HEK293 (cell line): ENCODE measurements at regions not wholly inside any gene's neighbourhood (a gene's known extent, or its start where the extent isn't known, plus 50 kb on each side); places are given as distances from the start of the nearest gene placed in this dataset.

Source experiments
- CTCF ChIA-PET: fragments of 350-600 bp; formaldehyde crosslinking; extraction: SDS; loops from one replicate; lab custom pipeline; 2021; ENCODE audit warnings: antibody characterized with exemption; lab: Yijun Ruan, JAX
- POLR2A ChIA-PET: fragments of 300-600 bp; formaldehyde crosslinking; extraction: SDS; loops from one replicate; lab custom pipeline; 2020; ENCODE audit warnings: antibody characterized with exemption, inconsistent platforms; lab: Yijun Ruan, JAX
- H3K27ac ChIP-seq: fragments of 200-500 bp; sonication (Bioruptor generic); 2 replicates; pipeline ENCODE4 v1.5.1; 2014; ENCODE audit warnings: low read depth, low read length, control low read depth, inconsistent platforms; ENCODE audit errors: extremely low read depth
- H3K36me3 ChIP-seq, 2 experiments: fragments of 200-500 bp in 1 of 2; sonication (Bioruptor generic) in 1 of 2; 1 replicate in 1 of 2; 2 replicates in 1 of 2; pipeline ENCODE4 v1.5.1; 2014 to 2017; ENCODE audit warnings: inconsistent platforms in 2 of 2, low read length in 2 of 2; ENCODE audit not compliant: control insufficient read depth in 2 of 2, insufficient read depth in 1 of 2
- H3K4me1 ChIP-seq: fragments of 200-500 bp; sonication (Bioruptor generic); 2 replicates; pipeline ENCODE4 v1.5.1; 2014; ENCODE audit warnings: mild to moderate bottlenecking, low read length, inconsistent platforms; ENCODE audit not compliant: control insufficient read depth, insufficient read depth
- H3K4me3 ChIP-seq: 2 replicates; pipeline ENCODE4 v1.5.1; 2011; ENCODE audit warnings: low read depth, mild to moderate bottlenecking, control low read depth, low read length, moderate library complexity
- H3K9me3 ChIP-seq: fragments of 200-500 bp; sonication (Bioruptor generic); 2 replicates; pipeline ENCODE4 v1.5.1; 2014; ENCODE audit warnings: low read depth, low read length, inconsistent platforms; ENCODE audit not compliant: control insufficient read depth, insufficient read depth
- GLIS1 ChIP-seq: fragments of 450-650 bp; formaldehyde crosslinking; IDR thresholded peaks from 2 replicates; pipeline ENCODE4 v1.5.1; 2016; ENCODE audit warnings: missing biosample characterization, missing genetic modification characterization
- KLF8 ChIP-seq: fragments of 450-650 bp; formaldehyde crosslinking; IDR thresholded peaks from 2 replicates; pipeline ENCODE4 v1.5.1; 2016; ENCODE audit warnings: missing biosample characterization, missing genetic modification characterization
- ZBTB7A ChIP-seq: fragments of 450-650 bp; formaldehyde crosslinking; IDR thresholded peaks from 2 replicates; pipeline ENCODE4 v1.5.1; 2016; ENCODE audit warnings: low read depth, missing biosample characterization, missing genetic modification characterization
- ZNF214 ChIP-seq: fragments of 450-650 bp; formaldehyde crosslinking; IDR thresholded peaks from 2 replicates; pipeline ENCODE4 v1.5.1; 2017; ENCODE audit warnings: missing biosample characterization, mild to moderate bottlenecking, missing genetic modification characterization, borderline replicate concordance
- ZNF266 ChIP-seq: fragments of 450-650 bp; formaldehyde crosslinking; IDR thresholded peaks from 2 replicates; pipeline ENCODE4 v1.5.1; 2016; ENCODE audit warnings: missing biosample characterization, missing genetic modification characterization, low read depth
- ZNF354C ChIP-seq: fragments of 450-650 bp; formaldehyde crosslinking; IDR thresholded peaks from 2 replicates; pipeline ENCODE4 v1.5.1; 2016; ENCODE audit warnings: missing biosample characterization, missing genetic modification characterization, low read depth, borderline replicate concordance
- ZNF596 ChIP-seq: fragments of 450-650 bp; IDR thresholded peaks from 2 replicates; pipeline ENCODE4 v1.5.0; 2018; ENCODE audit warnings: missing biosample characterization, mild to moderate bottlenecking, missing genetic modification characterization, moderate library complexity
- ZNF623 ChIP-seq: fragments of 450-650 bp; formaldehyde crosslinking; IDR thresholded peaks from 2 replicates; pipeline ENCODE4 v1.5.1; 2016; ENCODE audit warnings: missing biosample characterization, missing genetic modification characterization
- ZNF660 ChIP-seq: fragments of 450-650 bp; IDR thresholded peaks from 2 replicates; pipeline ENCODE4 v1.5.1; 2018; ENCODE audit warnings: missing biosample characterization, mild to moderate bottlenecking, missing genetic modification characterization
- ZNF830 ChIP-seq: fragments of 450-650 bp; IDR thresholded peaks from 2 replicates; pipeline ENCODE4 v1.5.0; 2018; ENCODE audit warnings: missing biosample characterization, missing genetic modification characterization, low read depth, mild to moderate bottlenecking, moderate library complexity
- ZNF843 ChIP-seq: fragments of 450-650 bp; formaldehyde crosslinking; IDR thresholded peaks from 2 replicates; pipeline ENCODE4 v1.5.1; 2016; ENCODE audit warnings: missing biosample characterization, missing genetic modification characterization
- ZSCAN23 ChIP-seq: fragments of 450-650 bp; formaldehyde crosslinking; IDR thresholded peaks from 2 replicates; pipeline ENCODE4 v1.5.1; 2016; ENCODE audit warnings: missing biosample characterization, missing genetic modification characterization
- TF ChIP-seq, protein P1 (sequence below): fragments of 450-650 bp; formaldehyde crosslinking; IDR thresholded peaks from 2 replicates; pipeline ENCODE4; 2016; ENCODE audit warnings: missing biosample characterization, missing genetic modification characterization
- TF ChIP-seq, protein P2 (sequence below): fragments of 450-650 bp; formaldehyde crosslinking; IDR thresholded peaks from 2 replicates; pipeline ENCODE4 v1.5.1; 2017; ENCODE audit warnings: missing biosample characterization, missing genetic modification characterization
- TF ChIP-seq, protein P3 (sequence below): fragments of 450-650 bp; formaldehyde crosslinking; IDR thresholded peaks from 2 replicates; pipeline ENCODE4 v1.5.1; 2016; ENCODE audit warnings: missing biosample characterization, missing genetic modification characterization
- TF ChIP-seq, protein P4 (sequence below): fragments of 450-650 bp; formaldehyde crosslinking; IDR thresholded peaks from 2 replicates; pipeline ENCODE4 v1.5.1; 2016; ENCODE audit warnings: missing biosample characterization, missing genetic modification characterization, borderline replicate concordance
- TF ChIP-seq, protein P5 (sequence below): fragments of 450-650 bp; formaldehyde crosslinking; IDR thresholded peaks from 2 replicates; pipeline ENCODE4 v1.5.1; 2017; ENCODE audit warnings: missing biosample characterization, missing genetic modification characterization

DNA sequence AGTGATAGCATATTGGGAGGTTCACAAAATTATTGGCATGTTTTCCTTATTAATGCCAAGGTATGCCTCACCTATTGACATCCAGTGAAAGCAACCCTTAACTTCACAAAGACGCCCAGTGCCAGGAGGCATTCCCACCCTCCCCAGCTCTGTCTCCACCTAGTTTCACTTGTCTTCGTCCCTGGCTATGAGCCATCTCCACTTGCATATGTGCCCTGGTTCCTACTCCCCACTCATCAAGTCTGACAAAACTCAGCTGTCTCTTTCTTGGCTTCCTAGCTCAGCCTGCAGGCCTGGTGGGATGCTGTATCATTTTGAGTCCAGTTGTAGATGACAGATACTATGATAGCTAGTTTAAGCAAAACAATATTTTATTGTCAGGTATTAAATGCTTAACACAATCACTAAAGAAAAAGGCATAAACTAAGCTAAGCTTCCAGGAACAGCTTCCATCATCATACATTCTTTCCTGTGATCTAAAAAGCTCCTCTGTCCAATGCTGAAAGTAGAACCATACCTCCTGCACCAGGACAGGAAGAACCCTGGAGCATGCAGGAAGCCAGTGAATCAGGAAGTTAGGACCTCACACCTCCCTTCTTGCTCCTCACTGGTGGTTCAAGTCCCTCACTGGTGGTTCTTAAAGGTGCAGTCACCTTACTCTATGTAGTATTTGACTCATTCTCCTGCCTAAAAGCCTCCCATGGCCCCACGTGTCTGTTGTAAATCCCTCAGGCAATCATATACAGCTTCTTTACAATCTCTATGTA is 410.3 kb upstream of the RASGEF1B start:
- ChIA-PET POLR2A (no interaction called here), CTCF (no interaction called here)
- Histone ChIP-seq H3K4me3 (no peak overlapping the region), H3K9me3 (no peaks in the 10 kb centered on the region), H3K27ac (no peak overlapping the region), H3K4me1 (no peaks in the 10 kb centered on the region), H3K36me3 (no peaks in the 10 kb centered on the region)
- no peak for TF ChIP-seq ZNF596 (tag by site-specific recombination)
- TF ChIP-seq, protein P1, sequence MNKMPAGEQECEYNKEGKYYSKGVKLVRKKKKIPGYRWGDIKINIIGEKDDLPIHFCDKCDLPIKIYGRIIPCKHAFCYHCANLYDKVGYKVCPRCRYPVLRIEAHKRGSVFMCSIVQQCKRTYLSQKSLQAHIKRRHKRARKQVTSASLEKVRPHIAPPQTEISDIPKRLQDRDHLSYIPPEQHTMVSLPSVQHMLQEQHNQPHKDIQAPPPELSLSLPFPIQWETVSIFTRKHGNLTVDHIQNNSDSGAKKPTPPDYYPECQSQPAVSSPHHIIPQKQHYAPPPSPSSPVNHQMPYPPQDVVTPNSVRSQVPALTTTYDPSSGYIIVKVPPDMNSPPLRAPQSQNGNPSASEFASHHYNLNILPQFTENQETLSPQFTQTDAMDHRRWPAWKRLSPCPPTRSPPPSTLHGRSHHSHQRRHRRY (tag by site-specific recombination): no peak
- TF ChIP-seq ZNF660 (tag by site-specific recombination): no peak
- TF ChIP-seq KLF8 (tag by site-specific recombination): no peak
- no peak for TF ChIP-seq ZNF266 (tag by site-specific recombination)
- TF ChIP-seq, protein P2, sequence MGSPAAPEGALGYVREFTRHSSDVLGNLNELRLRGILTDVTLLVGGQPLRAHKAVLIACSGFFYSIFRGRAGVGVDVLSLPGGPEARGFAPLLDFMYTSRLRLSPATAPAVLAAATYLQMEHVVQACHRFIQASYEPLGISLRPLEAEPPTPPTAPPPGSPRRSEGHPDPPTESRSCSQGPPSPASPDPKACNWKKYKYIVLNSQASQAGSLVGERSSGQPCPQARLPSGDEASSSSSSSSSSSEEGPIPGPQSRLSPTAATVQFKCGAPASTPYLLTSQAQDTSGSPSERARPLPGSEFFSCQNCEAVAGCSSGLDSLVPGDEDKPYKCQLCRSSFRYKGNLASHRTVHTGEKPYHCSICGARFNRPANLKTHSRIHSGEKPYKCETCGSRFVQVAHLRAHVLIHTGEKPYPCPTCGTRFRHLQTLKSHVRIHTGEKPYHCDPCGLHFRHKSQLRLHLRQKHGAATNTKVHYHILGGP (tag by site-specific recombination): no peak
- no peak for TF ChIP-seq GLIS1 (tag by site-specific recombination)
- TF ChIP-seq ZNF830 (tag by site-specific recombination): no peak
- no peak for TF ChIP-seq ZNF214
- no peak for TF ChIP-seq ZNF843 (tag by site-specific recombination)
- TF ChIP-seq ZBTB7A (tag by site-specific recombination): no peak
- TF ChIP-seq ZNF354C (tag by site-specific recombination): no peak
- TF ChIP-seq ZSCAN23 (tag by site-specific recombination): no peak
- TF ChIP-seq, protein P3, sequence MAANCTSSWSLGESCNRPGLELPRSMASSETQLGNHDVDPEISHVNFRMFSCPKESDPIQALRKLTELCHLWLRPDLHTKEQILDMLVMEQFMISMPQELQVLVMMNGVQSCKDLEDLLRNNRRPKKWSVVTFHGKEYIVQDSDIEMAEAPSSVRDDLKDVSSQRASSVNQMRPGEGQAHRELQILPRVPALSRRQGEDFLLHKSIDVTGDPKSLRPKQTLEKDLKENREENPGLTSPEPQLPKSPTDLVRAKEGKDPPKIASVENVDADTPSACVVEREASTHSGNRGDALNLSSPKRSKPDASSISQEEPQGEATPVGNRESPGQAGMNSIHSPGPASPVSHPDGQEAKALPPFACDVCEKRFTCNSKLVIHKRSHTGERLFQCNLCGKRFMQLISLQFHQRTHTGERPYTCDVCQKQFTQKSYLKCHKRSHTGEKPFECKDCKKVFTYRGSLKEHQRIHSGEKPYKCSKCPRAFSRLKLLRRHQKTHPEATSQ (tag by site-specific recombination): no peak
- TF ChIP-seq ZNF623 (tag by site-specific recombination): no peak
- TF ChIP-seq, protein P4, sequence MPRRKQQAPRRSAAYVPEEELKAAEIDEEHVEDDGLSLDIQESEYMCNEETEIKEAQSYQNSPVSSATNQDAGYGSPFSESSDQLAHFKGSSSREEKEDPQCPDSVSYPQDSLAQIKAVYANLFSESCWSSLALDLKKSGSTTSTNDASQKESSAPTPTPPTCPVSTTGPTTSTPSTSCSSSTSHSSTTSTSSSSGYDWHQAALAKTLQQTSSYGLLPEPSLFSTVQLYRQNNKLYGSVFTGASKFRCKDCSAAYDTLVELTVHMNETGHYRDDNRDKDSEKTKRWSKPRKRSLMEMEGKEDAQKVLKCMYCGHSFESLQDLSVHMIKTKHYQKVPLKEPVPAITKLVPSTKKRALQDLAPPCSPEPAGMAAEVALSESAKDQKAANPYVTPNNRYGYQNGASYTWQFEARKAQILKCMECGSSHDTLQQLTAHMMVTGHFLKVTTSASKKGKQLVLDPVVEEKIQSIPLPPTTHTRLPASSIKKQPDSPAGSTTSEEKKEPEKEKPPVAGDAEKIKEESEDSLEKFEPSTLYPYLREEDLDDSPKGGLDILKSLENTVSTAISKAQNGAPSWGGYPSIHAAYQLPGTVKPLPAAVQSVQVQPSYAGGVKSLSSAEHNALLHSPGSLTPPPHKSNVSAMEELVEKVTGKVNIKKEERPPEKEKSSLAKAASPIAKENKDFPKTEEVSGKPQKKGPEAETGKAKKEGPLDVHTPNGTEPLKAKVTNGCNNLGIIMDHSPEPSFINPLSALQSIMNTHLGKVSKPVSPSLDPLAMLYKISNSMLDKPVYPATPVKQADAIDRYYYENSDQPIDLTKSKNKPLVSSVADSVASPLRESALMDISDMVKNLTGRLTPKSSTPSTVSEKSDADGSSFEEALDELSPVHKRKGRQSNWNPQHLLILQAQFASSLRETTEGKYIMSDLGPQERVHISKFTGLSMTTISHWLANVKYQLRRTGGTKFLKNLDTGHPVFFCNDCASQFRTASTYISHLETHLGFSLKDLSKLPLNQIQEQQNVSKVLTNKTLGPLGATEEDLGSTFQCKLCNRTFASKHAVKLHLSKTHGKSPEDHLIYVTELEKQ (tag by site-specific recombination): no peak
- TF ChIP-seq, protein P5, sequence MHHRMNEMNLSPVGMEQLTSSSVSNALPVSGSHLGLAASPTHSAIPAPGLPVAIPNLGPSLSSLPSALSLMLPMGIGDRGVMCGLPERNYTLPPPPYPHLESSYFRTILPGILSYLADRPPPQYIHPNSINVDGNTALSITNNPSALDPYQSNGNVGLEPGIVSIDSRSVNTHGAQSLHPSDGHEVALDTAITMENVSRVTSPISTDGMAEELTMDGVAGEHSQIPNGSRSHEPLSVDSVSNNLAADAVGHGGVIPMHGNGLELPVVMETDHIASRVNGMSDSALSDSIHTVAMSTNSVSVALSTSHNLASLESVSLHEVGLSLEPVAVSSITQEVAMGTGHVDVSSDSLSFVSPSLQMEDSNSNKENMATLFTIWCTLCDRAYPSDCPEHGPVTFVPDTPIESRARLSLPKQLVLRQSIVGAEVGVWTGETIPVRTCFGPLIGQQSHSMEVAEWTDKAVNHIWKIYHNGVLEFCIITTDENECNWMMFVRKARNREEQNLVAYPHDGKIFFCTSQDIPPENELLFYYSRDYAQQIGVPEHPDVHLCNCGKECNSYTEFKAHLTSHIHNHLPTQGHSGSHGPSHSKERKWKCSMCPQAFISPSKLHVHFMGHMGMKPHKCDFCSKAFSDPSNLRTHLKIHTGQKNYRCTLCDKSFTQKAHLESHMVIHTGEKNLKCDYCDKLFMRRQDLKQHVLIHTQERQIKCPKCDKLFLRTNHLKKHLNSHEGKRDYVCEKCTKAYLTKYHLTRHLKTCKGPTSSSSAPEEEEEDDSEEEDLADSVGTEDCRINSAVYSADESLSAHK (tag by site-specific recombination): no peak
